CD4-positive, alpha-beta T cell treated with Interleukin-1 beta for 1 hour (primary cell): ENCODE measurements at regions not wholly inside any gene's neighbourhood (a gene's known extent, or its start where the extent isn't known, plus 50 kb on each side); places are given as distances from the start of the nearest gene placed in this dataset.

Experiments
- DNase-seq, 2 donors: peaks; one replicate each; pipeline ENCODE4 v3.0.0-alpha.2; 2020 to 2022

GRCh38 chr7:108711611-108712010 is 141.9 kb downstream of the DNAJB9 start:
- DNase-seq = no peak

- DNase-seq = no peak
Measured at GRCh38 chr7:108716783-108717182, 147.1 kb downstream of the DNAJB9 start.

GRCh38 chr7:108717781-108718180 is 148.1 kb downstream of the DNAJB9 start:
- no peak for DNase-seq

- no peak for DNase-seq
Measured at GRCh38 chr7:108719631-108720030, 150.0 kb downstream of the DNAJB9 start.

- DNase-seq = no peak
Measured at GRCh38 chr7:108722561-108722960, 152.9 kb downstream of the DNAJB9 start.

GRCh38 chr7:108723381-108723814 is 153.7 kb downstream of the DNAJB9 start:
- no peak for DNase-seq

- DNase-seq = no peak
Measured at GRCh38 chr7:108724251-108725100, 154.8 kb downstream of the DNAJB9 start.

GRCh38 chr7:108735814-108736213 is 166.1 kb downstream of the DNAJB9 start:
- DNase-seq = no peak

GRCh38 chr7:108736221-108736891 is 166.7 kb downstream of the DNAJB9 start:
- no peak for DNase-seq

GRCh38 chr7:108770981-108771745 is 201.5 kb downstream of the DNAJB9 start:
- DNase-seq = no peak

- no peak for DNase-seq
Measured at GRCh38 chr7:108771853-108772252, 202.2 kb downstream of the DNAJB9 start.

- DNase-seq = no peak
Measured at GRCh38 chr7:108777966-108778365, 208.3 kb downstream of the DNAJB9 start.

GRCh38 chr7:108789451-108789850 is 219.8 kb downstream of the DNAJB9 start:
- no peak for DNase-seq

- DNase-seq = no peak
Measured at GRCh38 chr7:108794466-108794865, 224.8 kb downstream of the DNAJB9 start.

- DNase-seq = no peak
Measured at GRCh38 chr7:108802650-108803049, 233.0 kb downstream of the DNAJB9 start.

GRCh38 chr7:108805808-108806397 is 236.2 kb downstream of the DNAJB9 start:
- DNase-seq = no peak

GRCh38 chr7:108808549-108809266 is 239.0 kb downstream of the DNAJB9 start:
- DNase-seq = no peak

GRCh38 chr7:108809356-108809755 is 239.7 kb downstream of the DNAJB9 start:
- DNase-seq = no peak

GRCh38 chr7:108810756-108811385 is 241.2 kb downstream of the DNAJB9 start:
- DNase-seq = no peak

- no peak for DNase-seq
Measured at GRCh38 chr7:108813251-108814014, 243.8 kb downstream of the DNAJB9 start.

- no peak for DNase-seq
Measured at GRCh38 chr7:108815815-108816214, 246.1 kb downstream of the DNAJB9 start.
